Loucy (cell line): ENCODE measurements at regions not wholly inside any gene's neighbourhood (a gene's known extent, or its start where the extent isn't known, plus 50 kb on each side); places are given as distances from the start of the nearest gene placed in this dataset.

Source experiments
- CTCF ChIP-seq: fragments of 200-600 bp; sonication (generic); conservative IDR thresholded peaks from 2 replicates; pipeline ENCODE4 v1.5.1; 2014; ENCODE audit warnings: mild to moderate bottlenecking, antibody characterized with exemption, low read length
- EZH2phosphoT487 ChIP-seq: fragments of 200-600 bp; IDR thresholded peaks from 2 replicates; pipeline ENCODE4 v1.6.1; 2018; ENCODE audit warnings: antibody characterized with exemption, mild to moderate bottlenecking, moderate library complexity, borderline replicate concordance

- no peak for TF ChIP-seq CTCF
- TF ChIP-seq EZH2phosphoT487 = no peak
These were observed 444.0 kb upstream of the AZI2 start for GRCh38 chr3:28792604-28793003.
